BLaER1 treated with 17β-estradiol and CSF1 and Interleukin-3, amounts not matched to agents 10 nM and 100 nM (cell line): ENCODE measurements at regions not wholly inside any gene's neighbourhood (a gene's known extent, or its start where the extent isn't known, plus 50 kb on each side); places are given as distances from the start of the nearest gene placed in this dataset.

Source experiments
- H3K27ac ChIP-seq, 11 experiments: shearing (Covaris generic); formaldehyde crosslinking; 2 replicates each; pipeline ENCODE4 v1.8.1; 2022
- H3K27me3 ChIP-seq, 11 experiments: shearing (Covaris generic); formaldehyde crosslinking; 2 replicates each; pipeline ENCODE4 v1.8.1; 2022
- H3K36me3 ChIP-seq, 11 experiments: shearing (Covaris generic); formaldehyde crosslinking; 2 replicates each; pipeline ENCODE4 v1.8.1; 2022
- H3K4me1 ChIP-seq, 10 experiments: shearing (Covaris generic); formaldehyde crosslinking; 2 replicates each; pipeline ENCODE4 v1.8.1; 2022
- H3K4me2 ChIP-seq, 11 experiments: shearing (Covaris generic); formaldehyde crosslinking; 2 replicates each; pipeline ENCODE4 v1.8.1; 2022
- H3K4me3 ChIP-seq, 10 experiments: shearing (Covaris generic); formaldehyde crosslinking; 2 replicates each; pipeline ENCODE4 v1.8.1; 2022
- H3K9ac ChIP-seq, 11 experiments: shearing (Covaris generic); formaldehyde crosslinking; 2 replicates each; pipeline ENCODE4 v1.8.1; 2022
- H3K9me3 ChIP-seq, 11 experiments: shearing (Covaris generic); formaldehyde crosslinking; replicated peaks in 1 of 11; 2 replicates each; pipeline ENCODE4 v1.8.1; 2022
- H4K20me1 ChIP-seq, 11 experiments: shearing (Covaris generic); formaldehyde crosslinking; 2 replicates each; pipeline ENCODE4 v1.8.1; 2022
- Cebpa-rat ChIP-seq, 11 experiments: shearing (Covaris generic); IDR thresholded peaks; 2 replicates each; pipeline ENCODE4 v1.8.1; 2022

DNA sequence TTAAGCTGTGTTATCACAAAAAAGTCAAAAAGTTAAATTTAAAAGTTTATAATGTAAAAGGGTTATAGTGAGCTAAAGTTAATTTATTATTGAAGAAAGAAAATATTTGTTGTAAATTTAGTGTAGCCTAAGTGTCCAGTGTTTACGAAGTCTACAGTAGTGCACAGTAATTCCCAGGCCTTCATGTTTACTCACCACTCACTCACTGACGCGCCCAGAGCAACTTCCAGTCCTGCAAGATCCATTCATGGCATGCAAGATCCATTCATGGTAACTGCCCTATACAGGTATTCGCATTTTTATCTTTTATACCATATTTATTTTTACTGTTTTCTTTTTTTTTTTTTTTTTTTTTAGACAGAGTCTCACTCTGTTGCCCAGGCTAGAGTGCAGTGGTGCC lies 69.5 kb downstream of the TPRA1 start:
- H3K4me3 ChIP-seq, result no peak overlapping the region
- no peak overlapping the region for H3K9ac ChIP-seq

DNA sequence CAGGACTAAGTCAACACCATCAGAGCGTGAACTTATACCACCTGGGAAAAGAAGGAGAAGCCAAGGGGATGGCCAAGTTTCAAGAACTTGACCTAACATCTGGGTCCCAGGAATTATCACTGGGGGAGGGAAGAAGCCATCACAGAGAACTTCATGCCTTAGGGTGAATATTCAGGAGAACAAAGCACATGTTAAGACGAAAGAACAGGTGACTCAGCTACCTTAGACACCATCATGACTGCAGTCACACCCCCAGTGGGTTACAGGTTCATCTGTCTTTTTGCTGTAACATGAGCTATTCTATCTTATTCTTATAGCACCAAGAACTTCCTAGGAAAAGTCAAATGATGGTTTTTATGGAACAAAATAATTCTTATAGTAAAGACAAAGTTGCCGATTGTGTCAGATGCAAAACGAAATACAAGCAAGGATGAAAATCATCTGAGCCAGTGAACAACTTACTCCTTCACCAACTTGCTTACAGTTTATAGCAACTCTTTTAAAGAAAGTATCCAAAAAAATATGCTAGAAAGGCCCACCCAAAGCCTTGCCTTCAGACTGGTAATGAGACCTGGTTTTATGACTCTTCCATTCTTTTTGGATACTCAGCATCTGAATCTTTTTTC lies 72.0 kb downstream of the TPRA1 start:
- no peak overlapping the region for H3K9ac ChIP-seq
- TF ChIP-seq Cebpa-rat (IDR thresholded peaks at IDR 0.05), result no peak
- no peaks in the 10 kb centered on the region for H4K20me1 ChIP-seq
- no peak overlapping the region for H3K4me2 ChIP-seq
- no peaks in the 10 kb centered on the region for H3K27me3 ChIP-seq
- H3K4me3 ChIP-seq, result no peak overlapping the region
- H3K27ac ChIP-seq, result no peak overlapping the region
- H3K9me3 ChIP-seq, result peaks cover 7 to 17% (median 12%) of the 10 kb centered on the region in 11 experiments; a peak in 18 of 22 replicates
- H3K36me3 ChIP-seq, result no peaks in the 10 kb centered on the region
- no peaks in the 10 kb centered on the region for H3K4me1 ChIP-seq

More for the DNA sequence above, 69.5 kb downstream of the TPRA1 start:
- Histone ChIP-seq H3K27ac (no peak overlapping the region), H3K4me2 (no peak overlapping the region), H3K9me3 (peaks cover 7 to 17% (median 12%) of the 10 kb centered on the region in 11 experiments; a peak in 18 of 22 replicates), H3K27me3 (no peaks in the 10 kb centered on the region), H4K20me1 (no peaks in the 10 kb centered on the region), H3K4me1 (peaks cover 0 to 6% (median 0%) of the 10 kb centered on the region in 10 experiments; a peak in 2 of 20 replicates), H3K36me3 (no peaks in the 10 kb centered on the region)
- no peak for TF ChIP-seq Cebpa-rat (IDR thresholded peaks at IDR 0.05)

GRCh38 chr3:127512256-127512655 lies 78.3 kb downstream of the TPRA1 start:
- Histone ChIP-seq H3K9ac (no peak overlapping the region), H3K9me3 (no peaks in the 10 kb centered on the region), H3K27ac (no peak overlapping the region), H3K4me2 (no peak overlapping the region), H3K4me1 (no peaks in the 10 kb centered on the region), H4K20me1 (no peaks in the 10 kb centered on the region), H3K36me3 (no peaks in the 10 kb centered on the region), H3K4me3 (no peak overlapping the region), H3K27me3 (no peaks in the 10 kb centered on the region)
- TF ChIP-seq Cebpa-rat (IDR thresholded peaks at IDR 0.05), result no peak

GRCh38 chr3:127501177-127501576 lies 89.4 kb downstream of the TPRA1 start:
- H3K4me1 ChIP-seq, result no peaks in the 10 kb centered on the region
- peaks cover 21 to 42% (median 30%) of the 10 kb centered on the region in 11 experiments for H3K9me3 ChIP-seq
- no peak overlapping the region for H3K4me2 ChIP-seq
- H3K9ac ChIP-seq, result no peak overlapping the region
- H3K36me3 ChIP-seq, result no peaks in the 10 kb centered on the region
- H3K27me3 ChIP-seq, result no peaks in the 10 kb centered on the region
- H3K4me3 ChIP-seq, result no peak overlapping the region
- no peak overlapping the region for H3K27ac ChIP-seq
- no peak for TF ChIP-seq Cebpa-rat (IDR thresholded peaks at IDR 0.05)
- no peaks in the 10 kb centered on the region; a peak in 1 of 22 replicates for H4K20me1 ChIP-seq

GRCh38 chr3:127497676-127498075 lies 92.9 kb downstream of the TPRA1 start:
- no peak overlapping the region for H3K9ac ChIP-seq
- H3K9me3 ChIP-seq, result peaks cover 14 to 36% (median 24%) of the 10 kb centered on the region in 11 experiments

DNA sequence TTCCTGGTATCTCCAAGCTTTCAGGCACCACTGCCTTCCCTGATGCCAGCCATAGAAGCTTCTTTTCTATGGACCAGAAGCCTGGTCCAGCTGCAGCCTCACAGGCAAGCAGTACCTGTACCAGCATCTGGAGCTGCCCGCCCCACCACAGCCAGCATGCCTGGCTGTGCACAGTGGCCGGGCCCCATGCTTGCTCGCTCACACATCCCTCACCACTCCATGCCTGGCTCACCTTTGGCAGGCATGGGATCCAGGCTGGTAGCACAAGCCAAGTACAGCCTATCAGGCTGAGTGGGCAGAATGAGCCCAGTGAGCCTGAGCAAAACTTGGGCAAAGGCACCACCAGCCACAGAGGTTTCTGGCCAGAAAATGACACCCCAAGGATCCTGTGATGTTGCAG lies 93.4 kb downstream of the TPRA1 start:
- H4K20me1 ChIP-seq, result no peaks in the 10 kb centered on the region; a peak in 1 of 22 replicates
- H3K4me1 ChIP-seq, result no peaks in the 10 kb centered on the region
- no peak overlapping the region for H3K4me2 ChIP-seq
- H3K36me3 ChIP-seq, result no peaks in the 10 kb centered on the region
- H3K4me3 ChIP-seq, result no peak overlapping the region
- H3K27me3 ChIP-seq, result no peaks in the 10 kb centered on the region
- no peak overlapping the region for H3K9ac ChIP-seq
- peaks cover 11 to 41% (median 20%) of the 10 kb centered on the region in 11 experiments; a peak in 21 of 22 replicates for H3K9me3 ChIP-seq
- TF ChIP-seq Cebpa-rat (IDR thresholded peaks at IDR 0.05), result no peak
- H3K27ac ChIP-seq, result no peak overlapping the region

More at GRCh38 chr3:127497676-127498075, 92.9 kb downstream of the TPRA1 start:
- no peaks in the 10 kb centered on the region; a peak in 1 of 22 replicates for H4K20me1 ChIP-seq
- no peak overlapping the region for H3K27ac ChIP-seq
- no peaks in the 10 kb centered on the region for H3K27me3 ChIP-seq
- H3K36me3 ChIP-seq, result no peaks in the 10 kb centered on the region
- no peak for TF ChIP-seq Cebpa-rat (IDR thresholded peaks at IDR 0.05)
- H3K4me2 ChIP-seq, result no peak overlapping the region
- H3K4me3 ChIP-seq, result no peak overlapping the region
- H3K4me1 ChIP-seq, result no peaks in the 10 kb centered on the region

GRCh38 chr3:127495821-127496655 lies 94.5 kb downstream of the TPRA1 start:
- no peaks in the 10 kb centered on the region for H3K36me3 ChIP-seq
- H3K27me3 ChIP-seq, result no peaks in the 10 kb centered on the region
- peaks cover 6 to 32% (median 10%) of the 10 kb centered on the region in 11 experiments; a peak in 21 of 22 replicates for H3K9me3 ChIP-seq
- no peak overlapping the region for H3K9ac ChIP-seq
- no peak for TF ChIP-seq Cebpa-rat (IDR thresholded peaks at IDR 0.05)
- no peak overlapping the region for H3K4me2 ChIP-seq
- H3K27ac ChIP-seq, result no peak overlapping the region
- H4K20me1 ChIP-seq, result no peaks in the 10 kb centered on the region; a peak in 1 of 22 replicates
- no peak overlapping the region for H3K4me3 ChIP-seq
- peaks cover 0 to under 1% (median 0%) of the 10 kb centered on the region in 10 experiments; a peak in 2 of 20 replicates for H3K4me1 ChIP-seq

- TF ChIP-seq Cebpa-rat (IDR thresholded peaks at IDR 0.05), result no peak
Measured at GRCh38 chr3:127493924-127494646, 96.4 kb downstream of the TPRA1 start.

DNA sequence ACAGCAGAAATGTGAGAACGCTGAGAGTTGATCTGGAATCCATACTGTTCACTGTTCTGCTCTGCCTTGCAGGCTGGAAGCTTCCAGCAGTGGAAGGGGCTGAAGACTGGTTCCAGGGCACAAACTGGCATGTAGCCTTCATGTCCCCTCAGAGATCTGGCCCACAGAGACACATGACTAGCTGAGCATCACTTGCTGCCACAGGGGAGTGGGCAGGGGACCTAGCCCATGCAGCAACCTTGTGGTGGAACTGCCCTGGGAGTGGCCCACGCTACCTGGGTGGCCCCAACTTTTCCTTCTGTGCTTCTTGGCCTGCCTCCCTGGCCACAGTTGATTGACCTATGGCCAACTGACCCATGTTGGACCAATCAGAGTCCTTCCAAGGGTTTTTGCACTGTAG lies 98.1 kb downstream of the TPRA1 start:
- no peaks in the 10 kb centered on the region; a peak in 1 of 22 replicates for H4K20me1 ChIP-seq
- TF ChIP-seq Cebpa-rat (IDR thresholded peaks at IDR 0.05), result no peak
- peaks cover 0 to 16% (median 0%) of the 10 kb centered on the region in 10 experiments; a peak in 7 of 20 replicates for H3K4me1 ChIP-seq
- H3K27ac ChIP-seq, result no peak overlapping the region
- H3K4me3 ChIP-seq, result no peak overlapping the region
- H3K36me3 ChIP-seq, result no peaks in the 10 kb centered on the region
- no peak overlapping the region for H3K9ac ChIP-seq
- H3K9me3 ChIP-seq, result peaks cover 0 to 18% (median 0%) of the 10 kb centered on the region in 11 experiments; a peak in 1 of 22 replicates
- no peak overlapping the region for H3K4me2 ChIP-seq
- H3K27me3 ChIP-seq, result no peaks in the 10 kb centered on the region

More at GRCh38 chr3:127493924-127494646, 96.4 kb downstream of the TPRA1 start:
- H4K20me1 ChIP-seq, result no peaks in the 10 kb centered on the region; a peak in 1 of 22 replicates
- H3K4me2 ChIP-seq, result no peak overlapping the region
- peaks cover 0 to 18% (median 0%) of the 10 kb centered on the region in 11 experiments; a peak in 1 of 22 replicates for H3K9me3 ChIP-seq
- no peaks in the 10 kb centered on the region for H3K36me3 ChIP-seq
- no peaks in the 10 kb centered on the region for H3K27me3 ChIP-seq
- H3K27ac ChIP-seq, result no peak overlapping the region
- peaks cover 0 to 16% (median 0%) of the 10 kb centered on the region in 10 experiments; a peak in 7 of 20 replicates for H3K4me1 ChIP-seq
- H3K9ac ChIP-seq, result no peak overlapping the region
- no peak overlapping the region for H3K4me3 ChIP-seq
